ENCODE measurements at regions not wholly inside any gene's neighbourhood (a gene's known extent, or its start where the extent isn't known, plus 50 kb on each side); places are given as distances from the start of the nearest gene placed in this dataset.

GRCh38 chr5:105977163-105977562 lies 1693.6 kb downstream of the EFNA5 start:
- H3K36me3 ChIP-seq (ENCODE audit: insufficient read depth in 1 of 2, low read depth in 1 of 2) = no peaks in the 10 kb centered on the region
- ATAC-seq = no peak
- 61 to 75% (median 68%) methylated on average over 3 of the region's 3 CpGs for WGBS, 3 donors
- no peaks in the 10 kb centered on the region for H3K4me1 ChIP-seq
- H3K27ac ChIP-seq = no peak overlapping the region
- H3K9me3 ChIP-seq = no peaks in the 10 kb centered on the region
- no peak for TF ChIP-seq CTCF (IDR thresholded peaks at IDR 0.05)
- DNase-seq = no peak
- intact Hi-C loops (cut with DNase I) = no loop called here
- no peaks in the 10 kb centered on the region for H3K27me3 ChIP-seq (ENCODE audit: insufficient read depth in 3 of 3, low read length in 2 of 3)
- no peak overlapping the region for H3K4me3 ChIP-seq

GRCh38 chr5:105970919-105971318 lies 1699.8 kb downstream of the EFNA5 start:
- Histone ChIP-seq H3K36me3 (ENCODE audit: insufficient read depth in 1 of 2, low read depth in 1 of 2) (no peaks in the 10 kb centered on the region), H3K9me3 (no peaks in the 10 kb centered on the region), H3K27ac (no peak overlapping the region), H3K4me1 (no peaks in the 10 kb centered on the region), H3K27me3 (ENCODE audit: insufficient read depth in 3 of 3, low read length in 2 of 3) (no peaks in the 10 kb centered on the region), H3K4me3 (no peak overlapping the region)
- no peak for DNase-seq
- ATAC-seq = no peak
- intact Hi-C loops (cut with DNase I) = no loop called here
- no peak for TF ChIP-seq CTCF (IDR thresholded peaks at IDR 0.05)

GRCh38 chr5:105968981-105969380 lies 1701.8 kb downstream of the EFNA5 start:
- ATAC-seq (no peak), DNase-seq (no peak)
- TF ChIP-seq CTCF (IDR thresholded peaks at IDR 0.05) = no peak
- Histone ChIP-seq H3K4me1 (no peaks in the 10 kb centered on the region), H3K36me3 (ENCODE audit: insufficient read depth in 1 of 2, low read depth in 1 of 2) (no peaks in the 10 kb centered on the region), H3K4me3 (no peak overlapping the region), H3K27me3 (ENCODE audit: insufficient read depth in 3 of 3, low read length in 2 of 3) (no peaks in the 10 kb centered on the region), H3K9me3 (no peaks in the 10 kb centered on the region), H3K27ac (no peak overlapping the region)
- intact Hi-C loops (cut with DNase I) = no loop called here
- 75 to 77% (median 77%) methylated on average over 3 of the region's 3 CpGs for WGBS, 3 donors

- WGBS, 3 donors = 60 to 88% (median 87%) methylated on average over 2 of the region's 2 CpGs
- no peak overlapping the region for H3K4me3 ChIP-seq
- no peaks in the 10 kb centered on the region for H3K27me3 ChIP-seq (ENCODE audit: insufficient read depth in 3 of 3, low read length in 2 of 3)
- H3K9me3 ChIP-seq = no peaks in the 10 kb centered on the region
- DNase-seq (no peak), ATAC-seq (no peak)
- H3K27ac ChIP-seq = no peak overlapping the region
- H3K36me3 ChIP-seq (ENCODE audit: insufficient read depth in 1 of 2, low read depth in 1 of 2) = no peaks in the 10 kb centered on the region
- H3K4me1 ChIP-seq = no peaks in the 10 kb centered on the region
- intact Hi-C loops (cut with DNase I) = no loop called here
- TF ChIP-seq CTCF (IDR thresholded peaks at IDR 0.05) = no peak
Observed at GRCh38 chr5:105963696-105964255, 1707.0 kb downstream of the EFNA5 start.

- DNase-seq = no peak
- TF ChIP-seq CTCF (IDR thresholded peaks at IDR 0.05) = no peak
- Histone ChIP-seq H3K4me3 (no peak overlapping the region), H3K36me3 (ENCODE audit: insufficient read depth in 1 of 2, low read depth in 1 of 2) (no peaks in the 10 kb centered on the region), H3K4me1 (no peaks in the 10 kb centered on the region), H3K27me3 (ENCODE audit: insufficient read depth in 3 of 3, low read length in 2 of 3) (no peaks in the 10 kb centered on the region), H3K9me3 (no peaks in the 10 kb centered on the region), H3K27ac (no peak overlapping the region)
- 75 to 81% (median 79%) methylated on average over 2 of the region's 2 CpGs for WGBS, 3 donors
- intact Hi-C loops (cut with DNase I) = no loop called here
- no peak for ATAC-seq
Observed at GRCh38 chr5:105961572-105961971, 1709.2 kb downstream of the EFNA5 start.
